HG03460 (cell line): ENCODE measurements at regions not wholly inside any gene's neighbourhood (a gene's known extent, or its start where the extent isn't known, plus 50 kb on each side); places are given as distances from the start of the nearest gene placed in this dataset.

ENCODE experiments used
- ATAC-seq: cut with Tn5 transposase; IDR thresholded peaks from one replicate; pipeline ENCODE4 v1.9.1; 2021; ENCODE audit not compliant: unreplicated experiment

- no peak for ATAC-seq
Observed at GRCh38 chr21:28256837-28257236, 735.8 kb downstream of the LTN1 start.

- ATAC-seq = no peak
Observed at GRCh38 chr21:28256420-28256831, 736.3 kb downstream of the LTN1 start.

- ATAC-seq = no peak
Observed at GRCh38 chr21:28253961-28254360, 738.7 kb downstream of the LTN1 start.

DNA sequence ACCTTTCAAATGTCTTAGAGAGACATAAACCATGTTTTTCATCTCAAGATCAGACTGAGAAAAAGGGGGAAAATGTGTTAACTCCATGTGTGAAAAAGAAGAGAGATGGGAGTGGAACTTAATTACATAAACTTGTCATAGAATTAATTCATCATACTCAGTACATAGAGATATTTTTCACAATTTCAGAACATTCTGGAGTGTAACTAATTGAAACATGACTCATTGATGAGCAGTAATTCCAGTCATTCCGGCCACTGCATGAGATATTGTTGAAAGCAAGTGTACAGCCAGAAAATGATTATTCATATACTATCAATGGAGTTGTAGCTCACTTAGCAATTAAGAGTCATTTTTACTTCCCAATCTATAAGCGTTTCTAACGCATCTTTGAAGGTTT, 739.3 kb downstream of the LTN1 start:
- no peak for ATAC-seq

- ATAC-seq = no peak
Observed at GRCh38 chr21:28252928-28253327, 739.7 kb downstream of the LTN1 start.

DNA sequence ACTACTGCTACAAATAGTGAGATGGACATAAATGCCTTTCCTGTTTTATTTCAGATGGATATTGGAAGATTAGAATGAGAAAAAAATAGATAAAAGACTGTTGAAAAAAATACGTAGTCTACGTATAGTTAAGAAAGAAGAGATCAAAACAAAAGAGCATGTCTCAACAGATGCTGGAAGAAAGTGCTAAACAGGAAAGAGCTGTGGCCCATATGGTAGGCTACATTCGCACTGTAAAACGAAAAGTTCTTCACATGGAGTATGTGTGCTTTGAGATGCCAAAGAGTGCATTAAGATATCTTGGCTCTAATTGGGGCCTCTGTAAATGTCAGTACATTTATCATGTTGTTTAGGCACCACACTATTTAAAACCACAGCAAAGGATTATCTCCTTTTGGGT, 741.7 kb downstream of the LTN1 start:
- ATAC-seq = no peak

GRCh38 chr21:28247454-28248020, 745.1 kb downstream of the LTN1 start:
- ATAC-seq = no peak

DNA sequence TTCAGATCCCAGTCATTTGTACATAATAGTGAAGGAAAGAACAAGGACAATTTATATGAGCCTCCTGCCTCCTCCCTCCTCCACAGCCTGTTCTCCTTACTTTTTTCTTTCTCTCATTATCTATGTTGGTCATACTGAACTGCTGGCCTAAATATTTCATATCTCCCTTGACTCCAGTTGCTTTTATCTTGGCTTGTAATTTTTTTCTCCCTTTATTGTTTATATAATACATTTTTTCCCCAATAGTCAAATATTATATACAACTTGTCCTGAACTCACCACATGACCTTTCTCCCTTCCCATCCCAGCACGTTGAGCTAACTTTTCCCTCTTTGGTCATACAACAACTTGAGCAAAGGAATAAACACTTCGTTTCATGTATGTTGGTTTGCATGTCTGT, 752.1 kb downstream of the LTN1 start:
- no peak for ATAC-seq

DNA sequence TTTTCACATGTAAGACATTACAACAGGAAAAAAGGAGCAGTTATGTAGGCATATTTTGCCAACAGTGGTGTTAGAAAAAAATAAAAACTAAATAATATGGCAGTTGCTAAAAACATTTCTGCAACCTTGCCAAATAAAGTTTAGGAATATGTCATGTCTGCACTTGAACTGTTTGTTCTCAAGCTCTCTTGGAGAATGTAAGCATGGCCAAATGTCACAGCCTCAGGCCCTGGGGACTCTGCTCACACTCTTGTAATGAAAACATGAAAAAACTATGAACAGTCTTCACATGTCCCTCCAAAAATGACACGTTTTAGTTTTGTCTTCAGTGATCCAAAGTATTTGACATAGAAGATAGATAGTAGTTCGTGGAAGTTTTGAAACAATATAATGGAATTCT, 753.3 kb downstream of the LTN1 start:
- ATAC-seq = no peak

- ATAC-seq = no peak
Observed at GRCh38 chr21:28237661-28238060, 755.0 kb downstream of the LTN1 start.

DNA sequence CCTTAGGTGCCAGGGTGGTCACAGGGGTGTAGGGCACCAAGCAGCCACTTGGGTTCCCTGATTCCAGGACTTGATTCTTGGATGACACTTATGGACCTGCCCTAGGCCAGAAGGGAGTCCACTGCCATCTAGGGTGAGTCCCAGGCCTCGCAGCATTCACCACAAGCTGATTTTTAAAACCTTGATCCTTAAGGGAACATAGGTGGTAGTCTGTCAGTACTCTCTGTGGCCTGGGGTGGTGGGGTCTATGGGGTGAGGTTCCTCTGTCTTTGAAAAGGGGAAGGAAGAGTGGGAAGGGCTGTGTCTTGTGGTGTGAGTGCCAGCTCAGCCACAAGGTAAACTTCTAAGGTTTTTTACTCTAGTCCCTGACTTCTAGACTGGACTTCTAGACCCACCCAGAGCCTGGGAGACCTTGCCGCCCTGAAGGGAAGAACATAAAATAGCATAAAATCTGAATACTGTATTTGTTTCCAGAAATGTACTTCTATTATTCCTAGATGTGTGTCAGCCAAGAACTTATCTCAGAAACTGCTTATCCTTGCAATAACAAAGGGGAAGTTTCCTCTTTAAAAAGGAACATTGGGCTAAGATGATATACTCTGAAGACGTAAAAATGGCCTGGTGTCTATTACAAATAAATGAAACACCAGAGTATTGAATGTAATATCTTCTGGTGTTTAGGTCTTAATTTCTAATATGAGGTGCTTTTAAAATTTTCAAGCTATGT, 757.3 kb downstream of the LTN1 start:
- no peak for ATAC-seq

GRCh38 chr21:28234326-28234725, 758.4 kb downstream of the LTN1 start:
- ATAC-seq = no peak

DNA sequence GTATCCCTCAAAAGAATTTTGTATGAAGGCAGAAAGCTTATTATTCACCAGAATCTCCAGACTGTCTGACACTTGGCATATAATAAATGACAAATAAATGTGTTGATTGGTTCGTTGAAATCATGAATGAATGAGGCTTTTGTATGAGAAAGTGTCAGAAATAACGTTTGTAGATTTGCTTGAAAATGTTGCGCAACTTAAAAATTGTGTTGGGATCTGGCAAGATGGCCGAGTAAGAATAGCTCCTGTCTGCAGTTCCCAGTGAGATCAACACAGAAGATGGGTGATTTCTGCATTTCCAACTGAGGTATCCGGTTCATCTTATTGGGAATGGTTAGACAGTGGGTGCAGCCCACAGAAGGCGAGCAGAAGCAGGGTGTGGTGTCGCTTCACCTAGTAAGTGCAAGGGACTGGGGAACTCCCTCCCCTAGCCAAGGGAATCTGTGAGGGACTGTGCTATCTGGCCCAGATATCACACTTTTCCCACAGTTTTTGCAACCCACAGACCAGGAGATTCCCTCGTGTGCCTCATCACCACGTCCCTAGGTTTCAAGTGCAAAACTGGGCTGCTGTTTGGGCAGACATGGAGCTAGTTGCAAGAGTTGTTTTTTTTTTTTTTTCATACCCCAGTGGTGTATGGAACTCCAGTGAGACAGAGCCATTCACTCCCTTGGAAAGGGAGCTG, 759.0 kb downstream of the LTN1 start:
- ATAC-seq = no peak

- ATAC-seq = no peak
Observed at GRCh38 chr21:28230559-28230958, 762.1 kb downstream of the LTN1 start.

DNA sequence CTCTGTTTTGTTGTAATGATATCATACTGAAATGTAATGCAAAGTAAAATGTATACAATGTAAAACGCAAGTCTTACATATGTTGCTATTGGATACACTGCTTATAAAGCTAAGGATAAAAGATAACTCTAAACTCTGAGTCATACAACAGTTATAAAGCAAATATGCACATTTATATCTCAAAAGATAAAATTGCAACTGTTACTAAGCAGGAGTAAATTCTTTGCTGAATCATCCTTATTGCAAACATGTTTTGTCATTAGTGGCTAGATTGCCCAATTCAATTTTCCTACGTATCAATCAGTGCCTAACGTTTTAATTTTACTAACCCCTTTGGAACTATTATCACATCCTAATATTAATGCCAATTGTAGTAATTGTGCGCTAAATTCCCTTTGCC, 762.9 kb downstream of the LTN1 start:
- no peak for ATAC-seq

- ATAC-seq = no peak
Observed at GRCh38 chr21:28228636-28228995, 764.1 kb downstream of the LTN1 start.

DNA sequence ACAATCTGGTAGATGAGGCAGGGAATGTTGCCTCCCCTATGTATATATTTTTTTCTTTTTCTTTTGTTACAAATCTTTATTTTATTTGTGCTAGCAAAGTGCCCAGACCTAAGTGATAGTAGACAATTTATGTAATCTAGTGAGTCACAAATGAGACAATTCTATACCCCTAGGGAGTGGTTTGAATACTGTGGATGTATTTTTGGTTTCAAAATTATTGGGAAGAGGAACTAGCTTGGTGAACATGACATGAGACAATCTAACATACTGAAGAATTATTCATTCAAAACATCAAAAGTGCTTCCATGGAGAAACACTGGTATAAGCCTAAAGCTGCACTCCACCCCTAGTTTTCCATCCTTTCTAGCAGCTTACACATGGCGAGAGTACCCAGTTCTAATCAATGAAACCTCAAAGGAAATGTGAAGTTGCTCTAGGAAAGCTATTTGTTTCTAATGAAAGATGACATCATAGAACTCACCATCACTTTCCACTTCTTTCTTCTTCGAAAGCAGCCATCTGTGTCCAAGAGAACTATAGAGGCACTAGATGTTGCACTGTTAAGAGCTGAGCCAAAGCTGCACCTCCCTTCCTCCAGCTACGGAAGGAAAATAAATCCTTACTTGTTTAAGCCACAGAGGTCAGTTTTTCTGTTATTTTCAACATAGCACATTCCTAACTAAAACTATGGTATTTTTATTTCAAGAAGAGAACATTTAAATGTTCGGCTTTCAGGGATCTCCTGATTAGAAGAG, 764.6 kb downstream of the LTN1 start:
- ATAC-seq = no peak

GRCh38 chr21:28226563-28226962, 766.1 kb downstream of the LTN1 start:
- no peak for ATAC-seq

DNA sequence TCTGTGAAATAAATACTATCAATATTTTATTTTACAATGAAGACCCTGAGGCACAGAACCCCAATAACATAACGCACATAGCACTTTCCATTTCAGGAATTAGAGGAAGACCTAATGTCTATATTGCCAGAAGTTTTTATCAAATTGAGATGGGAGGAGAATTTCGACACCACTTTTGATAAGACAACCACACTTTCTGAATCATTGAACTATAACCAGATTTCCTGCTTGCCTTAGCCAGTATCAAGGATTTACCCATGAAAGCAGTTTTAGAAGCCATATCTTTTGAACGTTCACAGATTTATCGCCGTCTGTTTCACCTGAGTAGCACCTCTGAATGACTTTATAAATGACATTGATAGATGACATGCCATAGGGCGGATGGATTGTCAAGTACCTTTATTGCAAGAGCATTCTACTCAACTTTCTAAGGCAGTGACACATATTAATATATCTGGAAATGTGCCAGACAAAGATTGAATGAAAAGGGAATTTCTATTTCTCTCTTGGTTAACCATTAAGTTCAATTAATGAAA, 768.4 kb downstream of the LTN1 start:
- ATAC-seq = no peak

DNA sequence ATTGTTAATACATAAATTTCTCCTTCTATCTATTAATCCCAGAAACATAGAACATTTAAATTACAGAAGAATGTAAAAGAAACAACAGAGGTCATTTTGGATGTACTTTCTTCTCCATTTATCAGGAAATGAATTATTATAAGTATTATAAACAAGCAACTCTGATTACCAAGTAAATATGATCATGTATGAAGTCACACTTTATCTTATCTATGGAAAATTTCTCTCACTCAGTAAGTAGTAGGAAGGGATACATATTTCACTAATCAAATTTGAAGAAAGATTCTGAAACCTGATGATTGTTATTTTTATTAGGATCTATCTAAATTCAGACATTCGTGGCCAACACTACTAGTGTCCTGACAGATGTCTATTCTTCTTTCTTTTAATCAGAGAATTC, 770.7 kb downstream of the LTN1 start:
- ATAC-seq = no peak

DNA sequence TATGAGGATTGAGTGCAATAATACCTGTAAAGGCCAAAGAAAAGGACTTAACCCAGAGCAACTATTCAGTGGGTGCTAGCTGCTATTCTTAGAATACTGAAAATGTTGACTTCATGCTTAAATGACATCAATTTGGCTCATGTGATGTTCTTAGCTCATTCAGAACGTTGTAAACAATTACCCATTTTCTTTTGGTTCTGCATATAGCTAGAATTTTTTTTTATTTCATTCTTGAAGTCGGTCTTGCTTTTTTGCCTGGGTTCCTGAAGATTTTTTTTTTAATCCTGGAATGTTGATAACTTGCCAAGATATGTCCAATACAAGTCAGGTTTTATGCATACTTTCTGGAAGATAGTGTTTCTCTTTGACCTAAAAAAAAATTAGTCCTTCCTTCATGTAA, 772.0 kb downstream of the LTN1 start:
- no peak for ATAC-seq
